ENCODE measurements at regions not wholly inside any gene's neighbourhood (a gene's known extent, or its start where the extent isn't known, plus 50 kb on each side); places are given as distances from the start of the nearest gene placed in this dataset.
"Not testable (repeated sequence)": the region's sequence is repeated elsewhere in the genome, so short reads cannot be mapped to it uniquely, and the experiment has no call there.

DNA sequence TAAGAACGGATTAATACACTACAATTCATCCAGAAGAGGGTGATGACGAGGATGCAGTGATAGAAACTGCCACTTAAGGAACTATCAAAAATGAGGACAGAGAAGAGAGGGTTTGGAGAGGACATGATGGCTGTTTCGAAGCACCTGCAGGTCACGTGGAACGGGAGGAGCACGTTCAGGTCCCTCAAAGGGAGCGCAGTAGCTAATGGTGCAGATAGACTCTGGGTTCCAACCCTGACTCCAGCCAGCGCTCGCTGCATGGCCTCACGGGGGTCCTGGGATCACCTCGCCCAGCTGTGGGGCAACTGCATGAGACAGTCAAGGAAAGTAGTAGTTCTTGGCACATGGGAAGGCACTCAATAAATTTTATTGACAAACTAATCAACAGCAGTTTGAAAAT is 208.6 kb upstream of the RNF32 start:
- intact Hi-C loops (cut with DNase I): no loop called here
- DNase-seq (ENCODE audit: low spot score): no peak

DNA sequence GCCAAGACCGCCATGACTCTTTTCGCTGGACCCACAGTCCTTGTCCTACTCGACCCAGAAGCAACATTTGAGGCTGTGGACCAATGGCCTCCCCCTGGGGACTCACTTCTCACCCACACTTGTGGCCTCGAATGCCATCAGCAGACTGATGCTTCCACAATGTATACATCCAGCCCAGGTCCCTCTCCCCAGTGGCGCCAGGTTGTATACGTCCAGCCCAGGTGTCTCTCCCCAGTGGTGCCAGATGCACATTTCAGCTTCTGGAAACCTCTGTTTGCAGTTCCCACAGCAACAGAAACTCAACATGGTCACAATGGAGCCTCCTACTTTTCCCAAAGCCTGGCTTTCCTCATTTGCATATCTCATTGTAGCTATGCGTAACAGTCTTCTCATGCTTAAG is 210.5 kb upstream of the RNF32 start:
- intact Hi-C loops (cut with DNase I): no loop called here
- no peak for DNase-seq (ENCODE audit: low spot score)

DNA sequence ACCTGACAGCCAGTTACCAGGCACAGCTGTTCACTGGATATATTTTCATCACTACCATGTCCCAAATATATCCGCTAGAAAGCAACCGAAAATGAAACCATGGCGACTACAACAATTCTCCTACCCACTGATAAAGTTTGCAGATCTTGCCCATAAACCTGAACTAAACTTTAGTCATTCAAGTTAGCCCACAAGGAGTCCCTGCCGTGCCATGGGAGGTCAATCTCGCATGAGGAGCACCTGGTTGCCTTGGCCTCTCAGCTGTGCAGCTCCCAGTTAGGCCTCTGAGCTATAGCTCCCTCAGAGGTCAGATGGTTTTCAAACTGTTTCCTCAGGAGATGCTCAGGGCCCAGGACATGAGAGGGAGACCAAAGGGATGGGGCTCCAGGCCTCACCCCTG is 211.1 kb upstream of the RNF32 start:
- no peak for DNase-seq (ENCODE audit: low spot score)
- intact Hi-C loops (cut with DNase I): no loop called here

DNA sequence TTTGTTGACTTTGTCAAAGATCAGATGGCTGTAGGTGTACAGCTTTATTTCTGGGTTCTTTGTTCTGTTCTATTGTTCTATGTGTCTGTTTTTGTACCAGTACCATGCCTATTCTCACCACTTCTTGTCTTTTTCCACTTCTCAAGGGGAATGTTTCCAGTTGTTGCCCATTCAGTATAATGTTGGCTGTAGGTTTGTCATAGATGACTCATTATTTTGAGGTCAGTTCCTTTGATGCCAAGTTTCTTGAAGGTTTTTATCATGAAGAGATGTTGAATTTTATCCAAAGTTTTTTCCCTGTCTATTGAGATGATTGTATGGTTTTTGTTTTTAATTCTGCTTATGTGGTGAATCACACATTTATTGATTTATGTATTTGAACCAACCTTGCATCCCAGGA is 216.7 kb upstream of the RNF32 start:
- intact Hi-C loops (cut with DNase I): no loop called here
- no peak for DNase-seq (ENCODE audit: low spot score)

DNA sequence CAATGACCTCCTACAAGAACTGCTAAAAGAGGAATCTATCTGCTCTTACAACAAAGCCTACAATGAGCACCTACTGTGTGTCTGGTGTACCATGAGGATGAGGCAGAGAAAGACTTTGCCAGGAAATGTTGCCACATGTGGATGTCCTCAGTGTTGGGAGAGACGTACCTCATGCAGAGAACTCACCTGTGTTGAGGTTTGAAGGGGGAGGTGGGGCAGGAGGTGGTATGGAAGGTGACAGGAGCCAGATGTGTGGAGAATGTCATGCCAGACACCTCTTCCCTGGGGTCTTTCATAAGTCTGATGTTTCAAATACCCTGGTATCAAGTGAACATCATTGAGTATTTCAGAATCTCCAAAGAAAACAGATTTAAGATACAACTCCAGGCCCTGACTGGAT is 220.1 kb upstream of the RNF32 start:
- no peak for DNase-seq (ENCODE audit: low spot score)
- intact Hi-C loops (cut with DNase I): no loop called here

DNA sequence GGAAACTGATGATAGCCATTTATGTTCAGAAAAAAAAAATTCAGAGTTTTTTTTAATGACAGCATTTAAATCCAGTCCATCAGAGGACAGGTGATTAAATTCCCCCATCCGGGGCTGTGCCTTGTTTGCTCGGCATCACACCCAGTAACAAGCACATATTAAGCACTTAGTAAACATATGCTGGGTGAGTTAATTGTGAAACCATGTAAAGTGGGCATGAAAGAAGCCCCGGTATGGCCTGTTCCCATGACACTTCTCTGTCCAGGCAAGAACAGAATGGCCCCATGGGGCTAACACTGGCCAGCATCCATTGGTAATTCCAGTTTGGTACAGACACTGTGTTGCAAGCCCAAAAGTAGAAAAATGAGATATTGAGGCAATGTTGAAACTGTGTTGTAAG is 220.8 kb upstream of the RNF32 start:
- intact Hi-C loops (cut with DNase I): no loop called here
- no peak for DNase-seq (ENCODE audit: low spot score)

DNA sequence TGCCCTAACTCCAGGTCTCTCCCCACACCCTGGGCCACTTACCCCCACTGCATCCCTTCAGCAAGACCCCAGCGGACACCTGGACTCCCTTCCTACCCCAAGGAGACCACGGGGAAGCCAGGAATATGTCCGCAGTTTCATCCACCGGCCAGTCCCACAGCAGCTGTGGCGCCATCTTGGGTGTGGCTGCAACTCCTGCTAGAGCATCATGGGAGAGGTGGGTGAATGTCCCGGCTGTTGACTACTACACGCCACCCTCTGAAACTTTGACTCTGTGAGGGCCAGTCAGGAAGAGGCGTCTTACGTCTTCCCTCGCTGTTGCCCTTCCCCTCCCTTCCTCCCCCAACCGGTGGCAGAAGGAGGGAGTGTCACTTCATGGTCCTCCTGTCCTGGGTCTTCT is 238.3 kb upstream of the RNF32 start:
- DNase-seq (ENCODE audit: low spot score): no peak
- intact Hi-C loops (cut with DNase I): no loop called here

DNA sequence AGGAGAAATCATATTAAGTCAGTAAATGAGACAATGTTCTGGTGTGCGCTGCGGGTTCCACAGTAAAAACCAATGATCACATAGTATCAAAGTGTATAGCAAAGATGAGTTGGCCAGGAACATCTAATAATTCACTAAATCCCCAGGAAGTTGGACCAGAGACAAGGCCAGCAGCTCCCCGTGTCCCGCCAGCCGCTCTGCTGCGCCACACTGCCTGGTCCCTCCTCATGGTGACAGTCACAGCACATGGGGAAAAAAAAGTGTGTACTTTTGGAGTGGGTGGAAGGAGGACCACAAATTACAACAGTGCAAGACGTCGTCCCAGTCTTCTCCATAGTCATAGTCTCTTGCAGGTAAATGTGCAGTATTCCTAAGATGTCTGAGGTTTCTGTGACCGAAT is 239.0 kb upstream of the RNF32 start:
- intact Hi-C loops (cut with DNase I): no loop called here
- DNase-seq (ENCODE audit: low spot score): no peak

DNA sequence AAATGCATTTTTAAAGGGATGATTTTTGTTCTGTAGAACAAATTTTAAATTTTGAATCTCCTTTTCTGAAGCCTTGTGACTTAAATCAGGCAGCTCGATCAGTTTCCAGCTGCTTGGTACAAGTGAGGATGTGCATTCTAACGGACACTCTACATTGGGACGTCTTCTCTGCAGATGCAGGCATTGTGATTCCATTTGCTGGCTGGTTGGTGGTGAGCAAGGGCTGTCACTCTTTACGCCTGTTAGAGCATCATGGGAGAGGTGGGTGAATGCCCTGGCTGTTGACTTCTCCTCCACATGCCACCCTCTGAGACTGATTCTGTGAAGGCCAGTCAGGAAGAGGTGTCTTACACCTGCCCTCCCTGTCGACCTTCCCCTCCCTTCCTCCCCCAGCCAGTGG is 240.5 kb upstream of the RNF32 start:
- intact Hi-C loops (cut with DNase I): no loop called here
- no peak for DNase-seq (ENCODE audit: low spot score)

DNA sequence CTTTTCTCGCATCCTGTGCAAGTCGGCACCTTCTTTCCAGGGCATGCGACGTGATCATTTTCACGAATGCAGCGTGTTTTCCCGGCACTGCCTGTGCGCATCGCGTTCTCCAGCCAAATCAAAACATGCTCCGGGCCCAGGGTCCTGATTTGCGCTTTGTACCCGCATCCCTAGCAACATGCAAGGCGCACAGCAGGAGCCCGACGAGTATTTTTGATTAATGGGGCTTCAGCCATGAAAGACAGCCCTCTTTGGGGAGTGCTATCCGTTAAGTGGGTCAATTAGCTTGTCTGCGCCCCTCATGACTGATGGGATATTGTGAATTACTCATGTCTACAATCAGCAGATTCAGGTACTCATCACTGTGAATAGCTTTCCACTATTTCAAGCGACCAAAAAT is 243.3 kb upstream of the RNF32 start:
- DNase-seq (ENCODE audit: low spot score): no peak
- intact Hi-C loops (cut with DNase I): no loop called here

DNA sequence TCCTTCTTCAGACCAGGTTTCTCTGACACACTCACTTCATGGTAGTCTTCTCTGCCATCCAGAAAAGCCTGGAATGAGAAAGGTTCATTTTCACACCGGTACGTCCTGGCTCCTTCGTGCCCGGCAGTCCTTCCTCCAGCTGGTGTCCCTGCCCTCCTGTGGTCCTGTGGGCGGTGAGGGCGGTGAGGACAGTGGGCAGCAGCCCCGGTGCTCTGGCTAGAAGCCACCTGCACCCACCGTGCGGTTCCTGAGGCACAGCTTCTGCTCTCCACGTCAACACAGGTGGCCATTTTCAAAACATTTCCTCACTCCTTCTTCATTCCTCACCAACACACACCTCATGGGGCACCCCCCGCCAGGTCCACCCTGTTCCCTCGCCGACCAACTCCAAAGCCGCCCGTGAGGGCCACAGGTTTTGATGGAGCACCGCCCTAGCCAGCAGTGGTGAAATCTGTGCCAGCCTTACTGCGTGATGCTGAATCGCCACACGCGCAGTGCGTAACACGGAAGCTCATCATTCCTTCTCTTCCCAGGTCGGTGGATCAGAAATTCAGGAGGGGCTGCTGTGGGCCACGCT is 251.4 kb upstream of the RNF32 start:
- intact Hi-C loops (cut with DNase I): loop anchor here in 1 of 2 donors (5.0 kb wide), 1 partner anchor 847 kb away; no protein-coding TSS in a partner anchor
- no peak for DNase-seq (ENCODE audit: low spot score)

DNA sequence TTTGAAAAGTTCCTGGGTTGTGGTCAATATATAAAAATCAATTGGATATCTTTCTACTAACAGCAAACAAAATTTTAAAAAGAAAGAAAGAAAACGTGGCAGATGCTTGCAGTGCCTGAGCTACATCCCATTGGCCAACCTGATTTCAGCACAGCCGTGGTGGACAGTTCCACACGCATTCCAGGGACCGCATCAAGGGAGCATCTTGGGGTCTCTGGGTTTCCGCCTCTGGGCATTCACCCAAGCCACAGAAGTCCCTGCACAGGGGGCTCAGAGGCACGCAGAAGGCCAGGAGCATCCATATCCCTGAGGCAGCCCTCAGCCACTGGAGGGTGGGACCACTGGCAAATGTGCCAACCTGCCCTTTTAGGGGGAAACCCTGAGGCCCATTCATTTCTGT is 254.5 kb upstream of the RNF32 start:
- no peak for DNase-seq (ENCODE audit: low spot score)
- intact Hi-C loops (cut with DNase I): loop anchor here in 1 of 2 donors (5.0 kb wide), 1 partner anchor 844 kb away; no protein-coding TSS in a partner anchor

DNA sequence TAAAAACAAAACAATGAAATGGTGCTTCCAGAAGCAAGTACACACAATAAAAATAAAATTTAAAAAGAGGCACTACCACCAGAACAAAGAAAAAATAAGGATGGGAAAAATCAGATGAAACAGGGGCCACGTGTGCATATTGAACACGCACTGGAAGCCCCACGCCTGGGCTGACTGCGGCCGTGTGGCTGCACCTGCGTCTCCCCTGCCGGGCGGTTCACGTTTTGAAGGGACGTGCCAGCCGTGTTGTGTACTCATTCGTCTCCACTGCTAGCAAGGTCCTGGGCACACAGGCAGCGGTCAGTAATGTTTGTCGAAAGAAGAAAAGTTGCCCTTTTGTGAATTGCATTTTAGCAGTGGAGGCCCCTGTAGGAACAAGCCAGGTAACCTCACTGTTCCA is 255.9 kb upstream of the RNF32 start:
- DNase-seq (ENCODE audit: low spot score): no peak
- intact Hi-C loops (cut with DNase I): loop anchor here in 1 of 2 donors (5.0 kb wide), 1 partner anchor 842 kb away; no protein-coding TSS in a partner anchor

DNA sequence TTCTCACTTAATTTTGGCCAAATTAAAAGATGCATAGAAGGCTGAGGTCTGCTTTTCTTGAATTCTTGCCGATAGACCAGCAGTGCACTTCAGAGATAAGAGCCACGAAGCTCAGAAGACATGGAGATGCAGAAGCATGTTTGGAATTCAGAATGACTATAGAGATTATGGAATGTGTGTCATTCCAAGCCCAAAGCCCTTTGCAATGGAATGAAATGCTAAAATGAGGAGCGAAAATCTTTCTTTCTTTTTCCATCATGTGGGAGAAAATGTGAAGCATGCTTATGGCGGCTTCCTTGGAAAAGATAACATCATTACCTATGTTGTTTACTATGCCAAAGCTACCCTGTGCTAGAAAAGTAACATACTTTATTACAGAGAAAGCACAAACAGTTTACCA is 257.0 kb upstream of the RNF32 start:
- intact Hi-C loops (cut with DNase I): no loop called here
- DNase-seq (ENCODE audit: low spot score): no peak

DNA sequence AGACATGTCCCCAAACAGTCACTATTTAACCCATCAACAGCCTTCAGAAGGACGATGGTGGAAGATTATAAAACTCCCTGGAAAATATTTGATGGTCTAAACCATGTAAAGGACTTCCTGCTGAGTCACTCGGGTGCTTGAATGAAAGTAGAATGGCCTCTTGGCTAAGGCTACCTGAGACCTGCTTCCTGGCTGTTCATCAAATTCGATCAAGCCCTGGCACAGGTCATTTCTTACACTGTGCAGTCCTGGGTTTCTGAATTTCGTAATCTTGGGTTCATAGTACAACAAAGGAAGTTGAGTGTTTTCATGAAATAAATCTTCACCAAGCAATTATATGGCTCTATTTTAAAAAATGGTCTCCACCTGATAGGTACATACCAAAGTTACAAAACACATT is 260.3 kb upstream of the RNF32 start:
- intact Hi-C loops (cut with DNase I): no loop called here
- DNase-seq (ENCODE audit: low spot score): no peak

DNA sequence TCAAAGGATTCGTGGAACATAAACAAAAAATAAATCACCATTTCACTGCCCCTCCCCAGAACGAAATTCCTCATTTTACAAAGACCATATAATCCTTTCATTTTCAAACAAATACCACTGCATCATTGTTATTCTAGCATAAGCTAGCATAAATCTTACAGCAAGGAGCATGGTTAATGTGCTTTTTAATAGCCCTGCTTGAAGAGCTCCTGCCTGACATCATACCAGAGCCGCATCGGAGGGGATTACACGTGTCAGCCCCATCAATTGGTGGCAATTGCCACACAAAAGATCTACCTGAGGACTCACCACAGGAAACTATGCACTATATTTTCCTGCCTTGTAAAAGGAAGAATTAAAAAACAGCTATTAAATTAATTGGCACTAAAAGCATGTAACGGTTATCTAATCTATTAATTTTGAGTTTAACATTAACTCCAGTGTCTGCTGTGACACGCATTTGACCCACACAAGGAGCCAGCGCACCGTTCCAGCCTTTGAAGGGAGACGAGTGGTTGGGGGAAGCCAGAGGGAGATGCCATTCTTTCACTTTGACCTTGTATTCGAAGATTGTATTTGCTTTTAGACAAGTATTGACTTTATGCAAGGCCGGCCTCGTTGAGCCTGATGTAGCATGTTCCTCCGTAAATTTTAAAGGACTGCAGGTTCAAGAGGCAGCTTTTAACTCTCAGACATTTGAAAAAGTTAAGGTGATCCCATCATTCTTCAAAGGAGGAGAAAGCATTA is 261.1 kb upstream of the RNF32 start:
- no peak for DNase-seq (ENCODE audit: low spot score)
- intact Hi-C loops (cut with DNase I): no loop called here

DNA sequence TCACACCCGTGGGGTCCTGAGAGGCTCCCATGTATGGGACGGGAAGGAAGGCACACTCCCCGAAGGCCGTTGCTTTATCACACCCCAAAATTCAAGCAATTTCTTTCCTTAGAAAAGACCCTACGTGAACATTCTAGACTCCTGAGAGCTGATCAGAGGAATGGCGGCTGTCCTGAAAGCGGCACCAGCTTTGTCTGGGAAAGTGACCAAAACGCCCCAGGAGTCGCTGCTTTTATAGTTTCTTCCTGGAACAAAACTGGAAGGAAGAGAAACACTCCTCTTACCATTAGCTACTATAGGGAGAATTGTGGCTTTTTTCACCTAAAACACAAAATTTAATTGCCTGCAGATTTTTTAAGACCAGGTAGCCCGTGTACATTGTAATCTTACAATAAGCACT is 261.8 kb upstream of the RNF32 start:
- intact Hi-C loops (cut with DNase I): no loop called here
- DNase-seq (ENCODE audit: low spot score): no peak

DNA sequence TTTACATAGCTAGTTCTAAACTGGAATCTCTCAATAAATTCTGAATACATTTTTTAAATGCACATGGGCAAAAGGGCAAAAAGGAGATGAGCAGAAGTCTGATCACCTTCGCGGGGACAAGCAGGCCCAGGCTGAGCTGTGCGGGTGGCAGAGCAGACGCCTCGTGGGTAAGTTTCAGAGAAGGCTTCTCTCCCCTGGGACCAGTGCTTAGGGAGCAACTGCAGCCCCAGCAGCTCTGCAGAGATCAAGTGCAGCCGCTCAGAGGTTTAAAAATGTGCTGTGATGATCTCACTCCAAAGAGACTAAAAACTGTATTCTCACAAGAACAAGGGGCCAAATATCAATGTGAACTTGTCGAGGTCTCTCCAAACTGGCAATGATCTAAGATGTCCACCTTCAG is 264.3 kb upstream of the RNF32 start:
- no peak for DNase-seq (ENCODE audit: low spot score)
- intact Hi-C loops (cut with DNase I): no loop called here

DNA sequence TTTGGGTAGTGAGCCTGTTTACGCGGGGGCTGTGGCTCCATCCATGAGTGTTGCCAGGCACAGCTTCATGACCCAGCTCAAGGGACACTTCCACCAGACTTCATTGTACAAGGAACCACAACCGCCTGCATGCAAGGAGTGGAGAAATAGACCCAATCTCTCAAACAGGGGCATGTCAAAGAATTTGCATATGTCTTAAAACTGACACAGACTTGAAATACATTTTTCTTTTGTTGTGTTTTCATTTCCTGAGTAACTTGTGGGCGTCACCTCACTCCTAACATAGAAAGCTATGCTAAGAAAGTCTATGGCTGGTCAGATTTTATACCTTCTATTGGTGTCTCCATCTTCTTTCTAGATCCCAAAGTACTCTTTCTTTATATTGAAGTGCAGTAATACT is 266.2 kb upstream of the RNF32 start:
- DNase-seq (ENCODE audit: low spot score): no peak
- intact Hi-C loops (cut with DNase I): no loop called here

DNA sequence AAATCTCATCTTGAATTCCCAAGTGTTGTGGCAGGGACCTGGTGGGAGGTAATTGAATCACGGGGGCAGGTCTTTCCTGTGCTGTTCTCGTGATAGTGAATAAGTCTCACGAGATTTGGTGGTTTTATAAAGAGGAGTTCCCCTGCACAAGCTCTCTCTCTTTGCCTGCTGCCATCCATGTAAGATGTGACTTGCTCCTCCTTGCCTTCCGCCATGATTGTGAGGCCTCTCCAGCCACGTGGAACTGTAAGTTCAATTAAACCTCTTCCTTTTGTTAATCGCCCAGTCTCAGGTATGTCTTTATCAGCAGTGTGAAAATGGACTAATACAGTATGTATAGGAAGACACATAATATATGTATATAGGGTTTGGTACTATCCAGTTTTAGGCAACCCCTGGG is 270.6 kb upstream of the RNF32 start:
- intact Hi-C loops (cut with DNase I); DNase-seq (ENCODE audit: low spot score): not testable (repeated sequence)

DNA sequence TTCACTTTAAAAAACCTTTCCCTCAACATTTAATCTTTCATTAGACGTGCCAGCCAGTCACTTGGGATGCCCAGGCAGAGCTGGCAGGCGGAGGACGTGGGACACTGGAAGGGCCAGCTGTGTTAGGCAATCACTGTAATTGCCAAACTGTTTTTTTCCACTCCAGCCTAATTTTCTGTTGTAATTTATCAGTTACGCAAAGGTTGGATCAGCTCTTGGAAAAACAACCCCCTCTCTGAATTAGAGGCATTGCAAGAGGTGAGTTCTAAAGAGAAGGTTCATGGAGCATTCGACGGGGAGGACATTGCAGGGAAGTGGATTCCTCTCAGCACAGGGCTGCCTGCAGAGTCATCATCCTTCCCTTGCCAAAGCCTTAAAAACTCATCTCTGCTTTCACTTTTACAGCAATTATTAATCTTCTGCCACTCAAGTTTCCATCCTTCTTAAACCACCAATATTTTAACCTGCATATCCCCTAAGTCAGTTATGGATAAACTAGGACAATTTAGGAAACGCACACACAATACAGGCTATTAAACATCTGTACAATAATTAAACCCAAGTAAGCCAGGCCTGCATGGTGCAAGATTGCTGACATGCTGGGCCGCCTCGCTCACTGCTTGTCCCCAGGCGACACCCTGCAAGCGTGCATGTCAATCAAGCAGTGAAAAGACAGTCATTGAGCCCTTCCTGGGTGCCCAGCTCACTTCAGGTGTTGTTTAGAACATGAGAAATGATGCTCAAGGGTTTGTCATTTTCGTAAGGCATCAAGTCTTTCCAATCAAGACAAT is 272.3 kb upstream of the RNF32 start:
- intact Hi-C loops (cut with DNase I): no loop called here
- DNase-seq (ENCODE audit: low spot score): no peak

All from posterior vena cava (tissue), 2 donors.